HG03097 (cell line): ENCODE measurements at regions not wholly inside any gene's neighbourhood (a gene's known extent, or its start where the extent isn't known, plus 50 kb on each side); places are given as distances from the start of the nearest gene placed in this dataset.
"Not testable (repeated sequence)": the region's sequence is repeated elsewhere in the genome, so short reads cannot be mapped to it uniquely, and the experiment has no call there.

Experiments used
- ATAC-seq: cut with Tn5 transposase; IDR thresholded peaks from one replicate; pipeline ENCODE4 v1.9.1; 2021; ENCODE audit not compliant: unreplicated experiment, low FRiP score

GRCh38 chr5:87671146-87671545 lies 258.4 kb upstream of the CCNH start:
- ATAC-seq: no peak

- no peak for ATAC-seq
Observed at GRCh38 chr5:87665166-87665565, 252.4 kb upstream of the CCNH start.

- ATAC-seq: no peak
Observed at GRCh38 chr5:87661784-87662566, 249.2 kb upstream of the CCNH start.

GRCh38 chr5:87653242-87653641 lies 240.5 kb upstream of the CCNH start:
- no peak for ATAC-seq

GRCh38 chr5:87650284-87650683 lies 237.6 kb upstream of the CCNH start:
- no peak for ATAC-seq

- no peak for ATAC-seq
Observed at GRCh38 chr5:87649455-87649854, 236.7 kb upstream of the CCNH start.

GRCh38 chr5:87645224-87645623 lies 232.5 kb upstream of the CCNH start:
- ATAC-seq: no peak

- ATAC-seq: no peak
Observed at GRCh38 chr5:87640902-87641301, 228.2 kb upstream of the CCNH start.

- ATAC-seq: no peak
Observed at GRCh38 chr5:87627363-87627762, 214.6 kb upstream of the CCNH start.

GRCh38 chr5:87608385-87608784 lies 195.7 kb upstream of the CCNH start:
- no peak for ATAC-seq

- ATAC-seq: no peak
Observed at GRCh38 chr5:87605663-87606062, 192.9 kb upstream of the CCNH start.

- no peak for ATAC-seq
Observed at GRCh38 chr5:87599778-87600177, 187.0 kb upstream of the CCNH start.

GRCh38 chr5:87598460-87598859 lies 185.7 kb upstream of the CCNH start:
- no peak for ATAC-seq

GRCh38 chr5:87594566-87594965 lies 181.8 kb upstream of the CCNH start:
- no peak for ATAC-seq

- ATAC-seq: no peak
Observed at GRCh38 chr5:87589587-87589986, 176.9 kb upstream of the CCNH start.

- ATAC-seq: no peak
Observed at GRCh38 chr5:87588316-87588715, 175.6 kb upstream of the CCNH start.

GRCh38 chr5:87583704-87584103 lies 171.0 kb upstream of the CCNH start:
- ATAC-seq: not testable (repeated sequence)

- no peak for ATAC-seq
Observed at GRCh38 chr5:87582149-87582548, 169.4 kb upstream of the CCNH start.

GRCh38 chr5:87581661-87582060 lies 168.9 kb upstream of the CCNH start:
- ATAC-seq: no peak

GRCh38 chr5:87579678-87580077 lies 166.9 kb upstream of the CCNH start:
- no peak for ATAC-seq

- ATAC-seq: no peak
Observed at GRCh38 chr5:87576867-87577266, 164.1 kb upstream of the CCNH start.

- ATAC-seq: not testable (repeated sequence)
Observed at GRCh38 chr5:87576306-87576705, 163.6 kb upstream of the CCNH start.

GRCh38 chr5:87574106-87574505 lies 161.4 kb upstream of the CCNH start:
- ATAC-seq: no peak
